Esophagus muscularis mucosa (tissue), 3 donors: ENCODE measurements at regions not wholly inside any gene's neighbourhood (a gene's known extent, or its start where the extent isn't known, plus 50 kb on each side); places are given as distances from the start of the nearest gene placed in this dataset.

Experiments
- POLR2A ChIP-seq: fragments of 450-650 bp; IDR thresholded peaks from one replicate; pipeline ENCODE4 v1.6.1; 2017; ENCODE audit warnings: antibody characterized with exemption, moderate library complexity, mild to moderate bottlenecking, low read depth
- POLR2AphosphoS5 ChIP-seq, 2 donors: sonication (generic); formaldehyde crosslinking; IDR thresholded peaks; one replicate each; pipeline ENCODE4 v1.6.1; 2017; ENCODE audit warnings: antibody characterized with exemption in 2 of 2
- TF ChIP-seq, protein P1 (sequence below), 3 experiments: fragments of 200-600 bp in 2 of 3; fragments of 450-650 bp in 1 of 3; sonication (generic) in 2 of 3; IDR thresholded peaks; one replicate each; pipeline ENCODE4 v1.5.1; 2017 to 2019; ENCODE audit warnings: antibody characterized with exemption in 3 of 3, mild to moderate bottlenecking in 2 of 3, moderate library complexity in 1 of 3

DNA sequence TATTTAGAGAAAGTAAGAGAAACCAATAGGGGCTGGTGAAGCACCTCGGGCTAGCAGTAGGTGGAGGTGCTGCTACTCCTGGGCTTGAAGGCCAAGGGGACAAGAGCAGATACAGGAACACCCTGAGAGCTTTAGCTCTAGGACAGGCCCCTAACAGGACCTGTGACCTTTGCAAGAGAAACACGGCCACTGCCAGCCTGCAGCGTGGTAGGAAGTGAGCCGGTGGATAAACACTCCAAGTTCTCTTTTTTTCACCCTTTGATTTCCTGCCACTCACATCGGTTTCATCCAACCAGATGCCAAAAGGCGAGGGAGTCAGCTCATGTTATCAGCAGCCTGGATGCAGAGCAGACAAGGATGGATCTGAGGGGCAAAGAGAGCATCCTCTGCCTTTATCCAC lies 66.8 kb upstream of the SPRED2 start:
- TF ChIP-seq, protein P1, sequence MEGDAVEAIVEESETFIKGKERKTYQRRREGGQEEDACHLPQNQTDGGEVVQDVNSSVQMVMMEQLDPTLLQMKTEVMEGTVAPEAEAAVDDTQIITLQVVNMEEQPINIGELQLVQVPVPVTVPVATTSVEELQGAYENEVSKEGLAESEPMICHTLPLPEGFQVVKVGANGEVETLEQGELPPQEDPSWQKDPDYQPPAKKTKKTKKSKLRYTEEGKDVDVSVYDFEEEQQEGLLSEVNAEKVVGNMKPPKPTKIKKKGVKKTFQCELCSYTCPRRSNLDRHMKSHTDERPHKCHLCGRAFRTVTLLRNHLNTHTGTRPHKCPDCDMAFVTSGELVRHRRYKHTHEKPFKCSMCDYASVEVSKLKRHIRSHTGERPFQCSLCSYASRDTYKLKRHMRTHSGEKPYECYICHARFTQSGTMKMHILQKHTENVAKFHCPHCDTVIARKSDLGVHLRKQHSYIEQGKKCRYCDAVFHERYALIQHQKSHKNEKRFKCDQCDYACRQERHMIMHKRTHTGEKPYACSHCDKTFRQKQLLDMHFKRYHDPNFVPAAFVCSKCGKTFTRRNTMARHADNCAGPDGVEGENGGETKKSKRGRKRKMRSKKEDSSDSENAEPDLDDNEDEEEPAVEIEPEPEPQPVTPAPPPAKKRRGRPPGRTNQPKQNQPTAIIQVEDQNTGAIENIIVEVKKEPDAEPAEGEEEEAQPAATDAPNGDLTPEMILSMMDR (IDR thresholded peaks at IDR 0.05), result no peak
- TF ChIP-seq POLR2A (no peak), POLR2AphosphoS5 (IDR thresholded peaks at IDR 0.05) (no peak)
